ENCODE measurements at regions not wholly inside any gene's neighbourhood (a gene's known extent, or its start where the extent isn't known, plus 50 kb on each side); places are given as distances from the start of the nearest gene placed in this dataset.
"Not testable (repeated sequence)": the region's sequence is repeated elsewhere in the genome, so short reads cannot be mapped to it uniquely, and the experiment has no call there.

DNA sequence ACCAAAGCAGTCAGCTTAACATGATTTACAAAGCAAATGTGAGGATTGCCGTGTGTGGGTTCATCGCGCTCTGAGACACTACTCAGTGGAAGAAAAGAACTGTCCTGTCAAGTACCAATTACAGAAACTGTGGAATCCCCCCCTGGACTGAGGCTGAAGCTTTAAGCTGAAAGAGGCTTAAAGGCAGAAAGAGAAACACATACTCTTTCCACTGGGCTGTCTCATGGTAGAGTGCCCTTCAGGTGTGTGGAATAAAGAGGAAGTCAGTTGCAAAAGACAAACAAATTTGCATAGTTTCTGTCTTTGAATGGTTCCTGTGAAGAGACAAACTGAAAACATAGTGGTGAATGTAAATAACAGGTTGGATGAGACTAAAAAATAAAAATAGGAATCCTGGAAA, 560.4 kb upstream of the SYNCRIP start:
- Histone ChIP-seq H3K27ac (no peak overlapping the region), H3K4me3 (no peak overlapping the region)
- no peak for DNase-seq (ENCODE audit: low spot score)
- TF ChIP-seq, protein P1, sequence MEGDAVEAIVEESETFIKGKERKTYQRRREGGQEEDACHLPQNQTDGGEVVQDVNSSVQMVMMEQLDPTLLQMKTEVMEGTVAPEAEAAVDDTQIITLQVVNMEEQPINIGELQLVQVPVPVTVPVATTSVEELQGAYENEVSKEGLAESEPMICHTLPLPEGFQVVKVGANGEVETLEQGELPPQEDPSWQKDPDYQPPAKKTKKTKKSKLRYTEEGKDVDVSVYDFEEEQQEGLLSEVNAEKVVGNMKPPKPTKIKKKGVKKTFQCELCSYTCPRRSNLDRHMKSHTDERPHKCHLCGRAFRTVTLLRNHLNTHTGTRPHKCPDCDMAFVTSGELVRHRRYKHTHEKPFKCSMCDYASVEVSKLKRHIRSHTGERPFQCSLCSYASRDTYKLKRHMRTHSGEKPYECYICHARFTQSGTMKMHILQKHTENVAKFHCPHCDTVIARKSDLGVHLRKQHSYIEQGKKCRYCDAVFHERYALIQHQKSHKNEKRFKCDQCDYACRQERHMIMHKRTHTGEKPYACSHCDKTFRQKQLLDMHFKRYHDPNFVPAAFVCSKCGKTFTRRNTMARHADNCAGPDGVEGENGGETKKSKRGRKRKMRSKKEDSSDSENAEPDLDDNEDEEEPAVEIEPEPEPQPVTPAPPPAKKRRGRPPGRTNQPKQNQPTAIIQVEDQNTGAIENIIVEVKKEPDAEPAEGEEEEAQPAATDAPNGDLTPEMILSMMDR (IDR thresholded peaks at IDR 0.05): no peak

DNA sequence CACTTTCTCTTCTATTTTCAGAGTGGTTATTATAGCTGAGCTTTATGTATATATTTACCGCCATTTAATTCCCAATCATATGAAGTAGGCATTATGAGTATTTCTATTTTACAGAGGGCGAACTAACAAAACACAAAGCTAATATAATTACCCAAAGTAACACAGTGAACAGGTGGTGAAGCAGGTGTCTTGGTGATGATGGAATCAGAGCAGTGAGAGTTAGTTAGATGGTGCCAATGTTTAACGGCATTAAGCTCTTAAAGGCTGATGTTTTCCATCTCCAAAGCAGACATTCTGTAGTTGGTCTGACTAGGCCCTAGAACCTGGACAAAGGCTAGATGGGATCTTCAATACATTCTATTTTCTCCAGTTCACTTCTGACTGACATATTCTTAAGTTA, 551.1 kb upstream of the SYNCRIP start:
- no peak for DNase-seq (ENCODE audit: low spot score)
- Histone ChIP-seq H3K4me3 (no peak overlapping the region), H3K27ac (no peak overlapping the region)
- TF ChIP-seq, protein P1 (IDR thresholded peaks at IDR 0.05): no peak

DNA sequence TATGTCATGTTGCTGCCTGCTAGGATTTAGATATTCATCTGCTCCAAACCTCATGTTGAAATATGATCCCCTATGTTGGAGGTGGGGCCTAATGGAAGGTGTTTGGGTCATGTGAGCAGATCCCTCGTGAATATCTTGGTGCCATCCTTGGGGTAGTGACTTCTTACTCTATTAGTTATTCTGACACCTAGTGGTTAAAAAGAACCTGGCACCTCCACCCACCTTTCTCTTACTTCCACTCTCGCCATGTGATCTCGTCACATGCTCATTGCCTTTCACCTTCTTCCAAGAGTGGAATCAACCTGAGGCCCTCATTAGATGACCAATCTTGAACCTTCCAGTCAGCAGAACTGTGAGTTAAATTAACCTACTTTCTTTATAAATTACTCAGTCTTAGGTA, 549.4 kb upstream of the SYNCRIP start:
- no peak overlapping the region for H3K27ac ChIP-seq
- DNase-seq (ENCODE audit: low spot score): no peak

DNA sequence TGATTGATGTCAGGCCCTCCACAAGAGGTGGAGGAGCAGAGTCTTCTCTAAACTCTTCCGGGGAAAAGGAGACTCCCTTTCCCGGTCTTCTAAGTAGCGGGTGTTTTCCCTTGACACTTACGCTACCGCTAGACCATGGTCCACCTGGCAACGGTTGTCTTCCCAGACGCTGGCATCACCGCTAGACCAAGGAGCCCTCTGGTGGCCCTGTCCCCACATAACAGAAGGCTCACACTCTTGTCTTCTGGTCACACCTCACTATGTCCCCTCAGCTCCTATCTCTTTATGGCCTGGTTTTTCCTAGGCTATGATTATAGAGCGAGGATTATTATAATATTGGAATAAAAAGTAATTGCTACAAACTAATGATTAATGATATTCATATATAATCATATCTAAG, 532.5 kb upstream of the SYNCRIP start:
- not testable (repeated sequence) for DNase-seq (ENCODE audit: low spot score); H3K27ac ChIP-seq; H3K4me3 ChIP-seq

More for the DNA sequence above, 549.4 kb upstream of the SYNCRIP start:
- TF ChIP-seq, protein P1 (IDR thresholded peaks at IDR 0.05): no peak
- no peak overlapping the region for H3K4me3 ChIP-seq

DNA sequence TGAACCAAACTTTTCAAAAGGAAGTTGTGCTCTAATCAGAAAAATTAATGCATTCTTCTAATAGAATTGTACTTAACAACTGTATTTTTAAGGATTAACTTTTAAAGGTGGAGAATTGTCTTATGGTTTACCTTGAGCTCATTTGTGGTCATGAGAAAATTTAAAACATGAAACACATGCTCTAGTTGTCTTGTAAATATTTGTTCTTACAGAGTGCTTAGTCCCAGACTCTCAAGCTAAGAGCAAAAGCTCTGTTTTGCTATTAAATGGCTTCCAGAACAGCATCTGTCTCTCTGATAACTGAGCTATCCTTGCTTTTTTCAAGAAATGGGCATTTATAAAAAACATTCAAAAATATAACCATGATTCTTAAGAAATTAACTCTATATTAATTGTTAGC, 512.2 kb upstream of the SYNCRIP start:
- no peak overlapping the region for H3K4me3 ChIP-seq
- DNase-seq (ENCODE audit: low spot score): no peak
- TF ChIP-seq, protein P1 (IDR thresholded peaks at IDR 0.05): no peak
- no peak overlapping the region for H3K27ac ChIP-seq

DNA sequence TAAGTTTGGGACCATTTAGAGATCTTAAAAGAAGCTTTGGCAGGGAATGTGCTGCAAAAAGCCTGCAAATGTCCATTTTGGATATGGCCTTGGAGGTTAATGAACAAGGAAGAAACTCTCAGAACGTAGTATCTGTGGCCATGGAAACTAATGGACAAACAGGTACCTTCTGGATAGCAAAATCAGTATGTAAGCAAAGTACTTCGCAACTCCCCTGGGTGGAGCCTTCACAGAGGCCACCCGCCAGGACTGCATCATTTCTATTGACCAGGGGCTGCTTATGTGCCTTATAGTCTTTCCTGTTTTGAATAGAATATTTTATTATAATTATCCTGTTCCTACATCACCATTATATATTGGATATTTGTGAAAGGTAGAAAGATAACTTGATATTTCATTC, 510.8 kb upstream of the SYNCRIP start:
- Histone ChIP-seq H3K27ac (no peak overlapping the region), H3K4me3 (no peak overlapping the region)
- TF ChIP-seq, protein P1 (IDR thresholded peaks at IDR 0.05): no peak
- DNase-seq (ENCODE audit: low spot score): no peak

DNA sequence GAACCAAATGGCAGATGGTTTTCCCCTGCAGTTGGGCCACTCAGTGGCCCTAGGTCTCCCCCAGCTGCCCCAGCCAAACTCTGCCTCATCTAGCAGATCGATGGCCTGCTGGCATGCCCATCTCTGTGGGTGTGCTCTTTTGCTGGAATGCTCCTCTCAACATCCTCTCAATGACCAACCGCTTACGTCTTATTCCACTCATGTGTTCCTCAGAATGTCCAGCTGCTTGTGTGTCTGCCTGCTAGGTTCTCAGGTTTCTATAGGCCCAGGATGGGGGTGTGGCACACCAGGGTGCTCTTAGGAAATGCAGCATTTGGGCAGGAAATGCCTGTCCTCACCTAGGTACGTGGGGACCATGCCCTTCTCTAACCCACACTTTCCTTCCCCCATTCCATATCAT, 509.9 kb upstream of the SYNCRIP start:
- Histone ChIP-seq H3K27ac (no peak overlapping the region), H3K4me3 (no peak overlapping the region)
- no peak for DNase-seq (ENCODE audit: low spot score)
- TF ChIP-seq, protein P1 (IDR thresholded peaks at IDR 0.05): no peak

DNA sequence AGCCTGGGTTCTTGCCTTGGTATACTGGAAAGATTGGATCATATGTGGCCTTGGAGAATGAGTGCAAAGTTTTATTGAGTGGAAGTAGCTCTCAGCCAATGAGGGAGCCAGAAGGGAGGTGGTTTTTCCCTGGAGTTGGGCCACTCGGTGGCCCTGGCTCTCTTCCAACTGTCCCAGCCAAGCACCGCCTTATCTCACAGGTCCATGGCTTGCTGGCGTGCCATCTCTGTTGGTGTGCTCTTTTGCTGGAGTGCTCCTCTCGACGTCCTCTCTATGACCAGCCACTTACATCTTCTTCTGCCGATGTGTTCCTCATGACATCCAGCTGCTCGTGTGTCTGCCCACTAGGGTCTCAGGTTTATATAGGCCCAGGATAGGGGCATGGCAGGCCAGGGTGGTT, 505.9 kb upstream of the SYNCRIP start:
- TF ChIP-seq, protein P1 (IDR thresholded peaks at IDR 0.05): no peak
- DNase-seq (ENCODE audit: low spot score): no peak
- Histone ChIP-seq H3K4me3 (no peak overlapping the region), H3K27ac (no peak overlapping the region)
